GM23248 (cell line): ENCODE measurements at regions not wholly inside any gene's neighbourhood (a gene's known extent, or its start where the extent isn't known, plus 50 kb on each side); places are given as distances from the start of the nearest gene placed in this dataset.

Source experiments
- EZH2 ChIP-seq: fragments of 200-600 bp; sonication (generic); IDR thresholded peaks from 2 replicates; pipeline ENCODE4 v1.6.1; 2018; ENCODE audit warnings: antibody characterized with exemption, mild to moderate bottlenecking; ENCODE audit not compliant: insufficient read depth, poor library complexity, severe bottlenecking
- EZH2phosphoT487 ChIP-seq: fragments of 200-600 bp; sonication (generic); IDR thresholded peaks from 2 replicates; pipeline ENCODE4 v1.6.1; 2018; ENCODE audit warnings: antibody characterized with exemption, moderate library complexity, mild to moderate bottlenecking, low read depth; ENCODE audit not compliant: insufficient read depth

DNA sequence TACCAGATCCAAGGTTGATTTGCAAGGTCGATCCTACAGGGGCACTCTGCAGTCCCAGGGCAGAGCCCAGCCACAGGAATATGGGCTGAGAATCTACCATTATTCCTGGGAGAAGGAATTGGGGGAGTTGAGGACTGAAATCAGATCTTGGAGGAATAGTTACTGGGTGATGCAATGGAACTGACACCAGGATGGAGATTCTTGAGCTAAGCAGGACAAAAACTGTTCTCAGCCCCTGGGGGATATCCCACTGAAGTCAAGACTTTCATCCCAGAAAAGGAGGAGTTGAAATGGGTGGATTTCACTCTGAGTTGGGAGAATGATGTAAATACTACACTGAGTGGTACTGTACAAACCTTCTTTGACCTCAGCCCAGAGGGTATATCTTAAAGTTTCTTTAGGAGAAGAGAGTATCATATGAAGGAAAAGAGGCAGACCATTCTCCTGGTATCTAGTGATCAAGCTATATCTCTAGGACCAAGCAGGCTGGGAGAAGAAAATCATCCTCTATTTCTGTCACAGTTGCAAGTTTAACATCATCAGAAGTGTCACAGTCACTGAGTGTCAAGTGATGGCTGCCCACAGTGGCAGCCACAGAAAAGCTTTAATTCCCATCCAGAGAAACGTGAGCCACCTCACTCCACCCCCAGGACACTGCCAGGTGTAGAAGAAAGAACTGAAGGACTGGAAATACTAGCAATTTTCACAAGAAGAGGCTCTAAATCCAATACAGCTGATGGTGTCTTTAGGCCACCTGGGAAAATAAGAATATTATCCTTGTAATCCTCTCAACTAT is 181.9 kb downstream of the NUAK1 start:
- TF ChIP-seq EZH2 (no peak), EZH2phosphoT487 (no peak)
